H1 (cell line): ENCODE measurements at regions not wholly inside any gene's neighbourhood (a gene's known extent, or its start where the extent isn't known, plus 50 kb on each side); places are given as distances from the start of the nearest gene placed in this dataset.

Experiments used
- CTCF ChIA-PET: fragments of 300-600 bp; sonication (Branson Sonifier 250); formaldehyde crosslinking; loops from one replicate; lab custom pipeline; 2021; ENCODE audit not compliant: partially characterized antibody; lab: Charles Lee
- POLR2A ChIA-PET: fragments of 300-600 bp; sonication (Branson Sonifier 250); formaldehyde crosslinking; loops from one replicate; lab custom pipeline; 2021; ENCODE audit warnings: inconsistent platforms; ENCODE audit not compliant: partially characterized antibody; lab: Charles Lee
- DNase-seq, 2 experiments: peaks; one replicate each; pipeline versions ENCODE4 v3.0.0 to v3.0.0-alpha.2; 2010 to 2022; ENCODE audit warnings: low spot score in 2 of 2, low read depth in 1 of 2, mixed read lengths in 1 of 2
- FAIRE-seq: peaks from 2 replicates; lab custom pipeline; 2011; peaks lifted over from hg19 to GRCh38; lab: Jason Lieb, UNC
- H2AFZ ChIP-seq: 2 replicates; pipeline ENCODE4 v1.8.1; 2012; ENCODE audit warnings: low read length, inconsistent platforms
- H2AK5ac ChIP-seq: 2 replicates; pipeline ENCODE4 v1.6.1; 2013; ENCODE audit warnings: low read depth, low read length
- H2BK120ac ChIP-seq: replicated peaks from 2 replicates; pipeline ENCODE3; 2013; ENCODE audit warnings: low read depth, low read length, inconsistent platforms
- H2BK12ac ChIP-seq: 2 replicates; pipeline ENCODE4 v1.6.1; 2013; ENCODE audit warnings: low read depth, low read length
- H2BK15ac ChIP-seq: 2 replicates; pipeline ENCODE4 v1.6.1; 2013; ENCODE audit warnings: low read length
- H2BK20ac ChIP-seq: 2 replicates; pipeline ENCODE4 v1.6.1; 2013; ENCODE audit warnings: low read length
- H2BK5ac ChIP-seq: 2 replicates; pipeline ENCODE4 v1.6.1; 2013; ENCODE audit warnings: low read depth, low read length
- H3K14ac ChIP-seq: 2 replicates; pipeline ENCODE4 v1.6.1; 2013; ENCODE audit warnings: inconsistent platforms; ENCODE audit not compliant: insufficient read length
- H3K18ac ChIP-seq: 2 replicates; pipeline ENCODE4 v1.6.1; 2013; ENCODE audit warnings: low read length; ENCODE audit errors: extremely low read depth
- H3K23ac ChIP-seq: 2 replicates; pipeline ENCODE4 v1.6.1; 2013; ENCODE audit warnings: inconsistent platforms; ENCODE audit not compliant: insufficient read length
- H3K23me2 ChIP-seq: 2 replicates; pipeline ENCODE4 v1.6.1; 2013; ENCODE audit warnings: low read depth, low read length
- H3K27ac ChIP-seq: 2 replicates; pipeline ENCODE4 v1.6.1; 2011; ENCODE audit warnings: low read depth, low read length, inconsistent platforms
- H3K27me3 ChIP-seq, 4 experiments: replicated peaks in 1 of 4; 1 replicate in 1 of 4; 2 replicates in 3 of 4; pipeline versions ENCODE4 v1.6.1 to v1.8.1; 2011 to 2013; ENCODE audit warnings: low read length in 3 of 4, mild to moderate bottlenecking in 3 of 4, inconsistent platforms in 2 of 4, mixed read lengths in 2 of 4, moderate library complexity in 1 of 4; ENCODE audit not compliant: control insufficient read depth in 3 of 4, insufficient read depth in 3 of 4; ENCODE audit errors: extremely low read depth in 1 of 4
- H3K36me3 ChIP-seq, 4 experiments: 2 replicates each; pipeline versions ENCODE4 v1.6.1 to v1.8.1; 2011 to 2013; ENCODE audit warnings: mild to moderate bottlenecking in 4 of 4, low read length in 3 of 4, moderate library complexity in 2 of 4, control low read depth in 1 of 4, inconsistent platforms in 1 of 4; ENCODE audit not compliant: insufficient read depth in 4 of 4, control insufficient read depth in 2 of 4
- H3K4ac ChIP-seq: replicated peaks from 2 replicates; pipeline ENCODE3; 2013; ENCODE audit warnings: low read length, low read depth, mixed read lengths, inconsistent platforms; ENCODE audit not compliant: insufficient read length
- H3K4me1 ChIP-seq, 4 experiments: replicated peaks in 1 of 4; 1 replicate in 1 of 4; 2 replicates in 3 of 4; pipeline versions ENCODE4 v1.6.1 to v1.8.1; 2011 to 2013; ENCODE audit warnings: low read length in 3 of 4, inconsistent platforms in 2 of 4, mixed read lengths in 1 of 4; ENCODE audit not compliant: insufficient read depth in 4 of 4, control insufficient read depth in 3 of 4
- H3K4me2 ChIP-seq, 2 experiments: 2 replicates each; pipeline versions ENCODE4 v1.6.1 to v1.8.1; 2011 to 2013; ENCODE audit warnings: low read depth in 2 of 2, low read length in 2 of 2, control low read depth in 1 of 2, inconsistent platforms in 1 of 2, mild to moderate bottlenecking in 1 of 2; ENCODE audit not compliant: insufficient read depth in 1 of 2
- H3K4me3 ChIP-seq, 4 experiments: fragments of 200-600, 300-600 bp in 1 of 4; sonication (generic), shearing (Covaris generic), sonication (Bioruptor Twin) in 1 of 4; 2 replicates each; pipeline versions ENCODE4 v1.5.1 to v1.8.1; 2011 to 2016; ENCODE audit warnings: low read length in 4 of 4, low read depth in 3 of 4, control low read depth in 2 of 4, inconsistent platforms in 2 of 4, mild to moderate bottlenecking in 2 of 4, mixed read lengths in 1 of 4, moderate library complexity in 1 of 4; ENCODE audit not compliant: insufficient read depth in 2 of 4; ENCODE audit errors: extremely low read depth in 1 of 4
- H3K56ac ChIP-seq: replicated peaks from 2 replicates; pipeline ENCODE3; 2013; ENCODE audit warnings: low read depth, mild to moderate bottlenecking, mixed read lengths, low read length, inconsistent platforms; ENCODE audit not compliant: insufficient read length
- H3K79me1 ChIP-seq: 2 replicates; pipeline ENCODE4 v1.6.1; 2013; ENCODE audit warnings: low read depth, low read length, control low read depth
- H3K79me2 ChIP-seq, 2 experiments: 2 replicates each; pipeline versions ENCODE4 v1.6.1 to v1.8.1; 2012 to 2013; ENCODE audit warnings: low read length in 2 of 2, mild to moderate bottlenecking in 2 of 2, inconsistent platforms in 1 of 2; ENCODE audit not compliant: insufficient read depth in 2 of 2, control insufficient read depth in 1 of 2
- H3K9ac ChIP-seq, 4 experiments: replicated peaks in 1 of 4; 1 replicate in 1 of 4; 2 replicates in 3 of 4; pipeline versions ENCODE4 v1.6.1 to v1.8.1; 2011 to 2013; ENCODE audit warnings: low read depth in 3 of 4, low read length in 3 of 4, control low read depth in 2 of 4, mild to moderate bottlenecking in 2 of 4, moderate library complexity in 2 of 4, inconsistent platforms in 1 of 4; ENCODE audit errors: extremely low read depth in 1 of 4
- H3K9me3 ChIP-seq, 2 experiments: 2 replicates each; pipeline versions ENCODE4 v1.6.1 to v1.8.1; 2012 to 2013; ENCODE audit warnings: mild to moderate bottlenecking in 2 of 2, moderate library complexity in 2 of 2, control low read depth in 1 of 2, inconsistent platforms in 1 of 2, low read depth in 1 of 2, low read length in 1 of 2, mixed read lengths in 1 of 2; ENCODE audit not compliant: insufficient read depth in 2 of 2
- H4K20me1 ChIP-seq, 2 experiments: replicated peaks in 1 of 2; 2 replicates each; pipeline versions ENCODE3 to v1.8.1; 2011 to 2013; ENCODE audit warnings: inconsistent platforms in 2 of 2, low read length in 2 of 2, mild to moderate bottlenecking in 1 of 2; ENCODE audit not compliant: insufficient read depth in 2 of 2, control insufficient read depth in 1 of 2
- H4K5ac ChIP-seq: 2 replicates; pipeline ENCODE4 v1.6.1; 2013; ENCODE audit warnings: low read length, low read depth, mixed read lengths, inconsistent platforms; ENCODE audit not compliant: insufficient read length
- H4K8ac ChIP-seq: 2 replicates; pipeline ENCODE4 v1.8.0; 2013; ENCODE audit warnings: mild to moderate bottlenecking, moderate library complexity, low read length, inconsistent platforms; ENCODE audit not compliant: insufficient read depth; ENCODE audit errors: extremely low read depth
- H4K91ac ChIP-seq: replicated peaks from 2 replicates; pipeline ENCODE3; 2013; ENCODE audit warnings: low read length, mixed read lengths, inconsistent platforms; ENCODE audit not compliant: insufficient read length
- CEBPB ChIP-seq: IDR thresholded peaks from 2 replicates; pipeline ENCODE4 v1.6.1; 2012; ENCODE audit warnings: low read depth, low read length
- CTBP2 ChIP-seq: IDR thresholded peaks from 2 replicates; pipeline ENCODE4 v1.7.0; 2011; ENCODE audit warnings: borderline replicate concordance, mild to moderate bottlenecking, moderate library complexity, mixed read lengths, low read length; ENCODE audit not compliant: insufficient read depth, insufficient read length
- EGR1 ChIP-seq: IDR thresholded peaks from 2 replicates; pipeline ENCODE4 v1.6.1; 2011; ENCODE audit warnings: low read depth, low read length, borderline replicate concordance
- WGBS, 2 experiments: shearing (Covaris generic) in 1 of 2; methylation state at CpG; one replicate each; pipeline versions ENCODE4 v1.1.6 to v1.1.7; 2013 to 2015; ENCODE audit warnings: low lambda C conversion rate in 2 of 2, mixed read lengths in 2 of 2, inconsistent platforms in 1 of 2, low coverage in 1 of 2, missing lambda C conversion rate in 1 of 2; ENCODE audit not compliant: insufficient replicate concordance in 2 of 2, insufficient coverage in 1 of 2, insufficient read length in 1 of 2; ENCODE audit errors: extremely low coverage in 1 of 2, missing lambda C conversion rate in 1 of 2; 5-methylcytosine and 5-hydroxymethylcytosine counted together

DNA sequence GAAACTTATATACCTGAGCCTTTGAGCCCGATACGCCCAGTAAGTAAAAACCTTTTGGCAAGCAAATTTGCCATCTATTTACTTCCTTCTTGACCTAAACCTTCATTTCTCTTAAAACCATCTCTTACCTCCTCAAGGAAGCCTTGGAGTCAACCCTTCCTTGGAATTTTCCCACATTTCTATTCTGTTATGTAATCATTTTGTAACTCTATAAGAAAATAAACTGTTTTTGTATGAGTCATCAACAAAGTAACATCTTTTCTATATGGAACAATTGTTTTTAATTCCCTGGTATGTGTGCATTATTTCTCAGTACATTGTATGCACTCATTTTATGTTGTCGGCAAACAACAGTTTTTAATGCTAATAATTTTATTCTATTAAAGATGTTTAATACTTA lies 162.0 kb downstream of the TEX36 start:
- Histone ChIP-seq H3K9me3 (peaks cover 6 to 15% of the 10 kb centered on the region in 2 experiments; a peak in 3 of 4 replicates), H2BK20ac (no peak overlapping the region), H3K36me3 (no peaks in the 10 kb centered on the region), H3K9ac (no peak overlapping the region), H3K56ac (no peak overlapping the region), H2BK15ac (no peak overlapping the region), H3K27ac (no peak overlapping the region), H3K23me2 (no peaks in the 10 kb centered on the region), H4K5ac (no peak overlapping the region), H4K20me1 (no peaks in the 10 kb centered on the region), H4K8ac (no peak overlapping the region), H2BK120ac (no peak overlapping the region), H3K23ac (no peak overlapping the region), H2AFZ (no peak overlapping the region), H3K14ac (no peak overlapping the region), H3K4me3 (no peak overlapping the region), H3K4ac (no peak overlapping the region), H3K79me2 (no peaks in the 10 kb centered on the region), H3K18ac (no peak overlapping the region), H3K27me3 (no peaks in the 10 kb centered on the region)
- POLR2A ChIA-PET, result no interaction called here
- CTCF ChIA-PET, result interaction anchor here (0.7 to 1.9 kb wide), 10 partner anchors 10 to 589 kb away, joined by 3 to 8 read pairs (median 3); no protein-coding TSS in a partner anchor
- FAIRE-seq (no peak), DNase-seq (no peak)
- 96% methylated on average over 3 of the region's 3 CpGs; no CpG with 5 or more reads in 1 of the 2 experiments for WGBS, 2 experiments
- TF ChIP-seq CEBPB (no peak), CTBP2 (no peak), EGR1 (no peak)
- TF ChIP-seq, all 59 proteins: peak for 0
- Histone ChIP-seq H2BK12ac (no peak overlapping the region), H4K91ac (no peak overlapping the region), H2AK5ac (no peak overlapping the region), H3K79me1 (no peaks in the 10 kb centered on the region), H3K4me1 (no peaks in the 10 kb centered on the region), H3K4me2 (no peak overlapping the region), H2BK5ac (no peak overlapping the region)
